ENCODE measurements at regions not wholly inside any gene's neighbourhood (a gene's known extent, or its start where the extent isn't known, plus 50 kb on each side); places are given as distances from the start of the nearest gene placed in this dataset.

DNA sequence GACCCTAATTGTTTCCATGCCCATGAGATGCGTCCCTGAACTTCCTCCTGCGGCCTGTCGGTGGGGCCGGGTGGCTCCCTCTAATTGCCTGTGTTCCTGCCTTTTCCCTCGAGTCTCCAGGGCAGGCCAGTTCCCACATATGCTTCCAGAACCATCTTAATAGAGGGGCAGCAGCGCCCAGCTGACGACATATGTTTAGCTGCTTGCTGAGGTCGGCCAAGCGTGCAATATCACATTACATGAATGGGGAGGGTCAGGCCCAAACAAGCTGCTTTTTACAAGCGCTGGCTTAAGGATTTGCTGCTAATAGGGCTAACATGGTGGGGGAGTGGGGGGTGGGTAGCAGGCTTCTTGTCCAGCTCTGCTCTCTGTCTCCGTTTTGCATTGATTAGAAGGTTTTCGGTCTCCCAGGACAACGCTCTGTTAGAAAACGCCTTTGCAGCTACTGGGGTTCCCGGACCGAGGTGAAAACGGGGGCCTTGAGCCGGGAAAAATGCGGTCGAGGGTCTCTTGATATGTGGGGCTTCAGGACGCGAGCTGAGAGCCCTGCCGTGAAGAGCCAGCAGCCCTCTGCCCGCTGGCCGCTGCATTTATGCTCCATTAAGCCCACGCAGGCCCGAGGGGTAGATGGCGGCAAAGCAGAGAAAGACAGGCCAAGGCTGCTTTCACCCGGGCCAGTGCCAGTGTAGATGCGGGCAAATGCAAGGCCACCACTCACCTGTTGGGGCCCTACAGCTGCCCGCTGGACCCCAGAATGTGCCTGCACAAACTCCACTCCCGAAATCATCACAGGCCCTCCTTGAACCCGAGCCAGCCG is 308.5 kb downstream of the BMP7 start:
- DNase-seq (ENCODE audit: low spot score), result no peak

GRCh38 chr20:56964901-56965300 is 301.5 kb downstream of the BMP7 start:
- no peak for DNase-seq (ENCODE audit: low spot score)

DNA sequence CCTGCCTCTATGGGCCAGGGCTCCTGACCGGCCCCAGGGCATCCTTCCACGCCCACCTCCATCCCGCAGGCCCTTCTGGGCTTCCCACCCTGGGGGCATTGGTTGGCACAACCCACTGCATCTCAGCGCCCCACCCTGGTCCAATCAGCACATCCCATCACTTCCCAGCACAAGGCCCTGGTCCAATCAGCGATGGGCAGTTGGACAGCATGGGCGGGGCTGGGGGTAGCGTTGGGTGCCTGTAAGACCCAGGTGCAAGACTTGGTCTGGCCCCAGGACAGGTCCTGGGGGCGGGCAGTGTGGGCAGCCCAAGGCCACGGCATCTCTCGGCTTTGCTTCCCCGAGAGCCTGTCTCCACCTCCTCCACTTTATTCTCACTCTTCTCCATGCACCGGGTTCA is 298.5 kb downstream of the BMP7 start:
- no peak for DNase-seq (ENCODE audit: low spot score)

DNA sequence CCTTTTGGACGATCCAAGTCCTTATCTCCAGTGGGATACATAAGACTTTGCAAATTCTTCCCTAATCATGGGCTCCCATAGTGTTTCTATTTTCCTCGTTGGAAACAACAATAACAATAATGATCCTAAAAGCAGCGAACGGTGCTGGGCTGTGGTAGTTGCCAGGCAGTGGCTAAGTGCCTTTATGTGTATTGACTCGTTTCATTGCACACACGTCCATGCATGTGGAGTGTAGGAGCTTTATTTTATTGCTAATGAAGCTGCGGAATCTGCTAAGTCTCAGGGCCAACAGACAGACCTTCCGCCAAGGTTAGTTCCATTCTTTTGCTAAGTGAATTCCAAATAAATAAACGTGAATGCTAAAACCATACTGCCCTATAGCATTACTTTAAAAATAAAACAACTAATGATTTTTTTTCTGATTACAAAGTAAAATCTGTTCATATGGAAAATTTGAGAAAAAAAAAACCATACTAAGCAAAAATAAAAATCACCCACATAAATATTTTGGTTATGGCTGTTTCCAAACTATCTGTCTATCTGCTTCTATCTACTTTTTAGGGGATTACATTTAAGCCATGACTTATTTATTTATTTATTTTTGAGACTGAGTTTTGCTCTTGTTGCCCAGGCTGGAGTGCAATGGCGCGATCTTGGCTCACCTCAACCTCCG is 297.9 kb downstream of the BMP7 start:
- no peak for DNase-seq (ENCODE audit: low spot score)

- peak; percentile 69 for DNase-seq (ENCODE audit: low spot score)
Measured at GRCh38 chr20:56974499-56975250, 291.8 kb downstream of the BMP7 start.

- no peak for DNase-seq (ENCODE audit: low spot score)
Measured at GRCh38 chr20:56975838-56976237, 290.6 kb downstream of the BMP7 start.

GRCh38 chr20:56976336-56976735 is 290.1 kb downstream of the BMP7 start:
- no peak for DNase-seq (ENCODE audit: low spot score)

DNA sequence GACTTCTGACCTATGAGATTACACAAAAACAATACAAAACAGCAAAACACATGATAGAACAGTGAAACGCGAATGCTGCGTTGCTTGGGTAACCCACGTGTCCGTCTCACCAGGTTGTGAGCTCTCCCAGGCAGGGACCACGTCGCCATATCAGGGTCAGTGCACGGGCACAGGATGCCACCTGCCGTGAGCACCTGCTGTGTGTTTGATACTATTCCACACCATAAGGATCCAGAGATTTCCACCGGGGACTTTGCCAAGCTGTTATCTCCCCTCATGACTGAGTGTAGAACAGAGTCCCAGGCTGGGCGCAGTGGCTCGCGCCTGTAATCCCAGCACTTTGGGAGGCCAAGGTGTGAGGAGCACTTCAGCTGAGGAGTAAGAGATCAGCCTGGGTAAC is 288.0 kb downstream of the BMP7 start:
- DNase-seq (ENCODE audit: low spot score), result no peak

GRCh38 chr20:56979125-56979524 is 287.3 kb downstream of the BMP7 start:
- DNase-seq (ENCODE audit: low spot score), result no peak

GRCh38 chr20:56981301-56981700 is 285.1 kb downstream of the BMP7 start:
- DNase-seq (ENCODE audit: low spot score), result no peak

- no peak for DNase-seq (ENCODE audit: low spot score)
Measured at GRCh38 chr20:56983813-56984212, 282.6 kb downstream of the BMP7 start.

GRCh38 chr20:56985066-56985685 is 281.3 kb downstream of the BMP7 start:
- DNase-seq (ENCODE audit: low spot score), result no peak

DNA sequence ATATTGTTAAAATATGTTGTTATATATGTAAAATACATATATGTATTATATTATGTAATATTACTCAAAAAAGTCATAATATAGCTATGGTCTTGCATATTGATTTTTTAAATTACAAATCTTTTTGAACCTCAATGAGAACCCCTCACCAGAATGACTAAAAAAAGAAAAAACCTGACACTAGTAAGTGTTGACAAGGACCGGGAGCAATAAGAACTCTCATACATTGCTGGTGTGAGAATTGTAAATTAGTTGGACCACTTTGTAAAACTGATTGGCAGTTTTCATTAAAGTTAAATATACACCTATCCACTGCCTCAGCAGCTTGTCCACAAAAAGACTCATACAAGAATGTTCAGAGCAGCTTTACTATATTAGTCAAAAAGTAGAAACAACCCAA is 280.0 kb downstream of the BMP7 start:
- no peak for DNase-seq (ENCODE audit: low spot score)

DNA sequence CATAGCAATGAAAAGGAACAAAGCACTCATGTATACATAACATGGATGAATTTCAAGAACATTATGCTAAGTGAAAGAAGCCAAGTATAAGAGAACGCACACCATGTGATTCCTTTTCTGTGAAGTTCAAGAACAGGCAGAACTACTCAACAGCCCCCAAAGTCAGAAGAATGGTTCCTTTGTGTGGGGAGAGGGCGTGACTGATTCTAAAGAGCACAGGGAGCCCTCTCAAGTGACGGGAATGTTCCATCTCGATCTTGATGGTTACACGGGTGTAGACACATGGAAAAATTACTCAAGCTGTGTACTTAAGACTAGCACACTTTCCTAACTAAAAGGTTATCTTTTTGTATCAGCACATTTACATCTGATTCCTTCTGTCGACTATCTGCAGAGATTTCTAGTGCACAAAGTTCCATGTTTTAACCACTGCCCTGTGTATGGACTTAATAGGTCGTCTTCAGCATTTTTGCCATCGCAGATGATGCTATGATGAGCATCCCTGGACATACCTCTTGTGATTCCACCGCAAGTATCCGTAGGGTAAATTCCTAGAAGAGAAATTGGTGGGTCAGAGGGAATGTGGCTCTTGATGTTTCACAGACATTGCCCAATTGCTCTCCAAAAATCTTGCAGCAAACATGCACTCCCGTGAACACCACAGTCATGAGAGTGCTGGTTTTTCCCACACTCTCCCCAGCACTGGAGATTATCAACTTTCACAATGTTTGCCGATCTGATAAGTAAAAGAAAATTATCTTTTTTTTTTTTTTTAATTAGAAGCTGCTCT is 279.3 kb downstream of the BMP7 start:
- no peak for DNase-seq (ENCODE audit: low spot score)

- DNase-seq (ENCODE audit: low spot score), result no peak
Measured at GRCh38 chr20:56987986-56988385, 278.5 kb downstream of the BMP7 start.

DNA sequence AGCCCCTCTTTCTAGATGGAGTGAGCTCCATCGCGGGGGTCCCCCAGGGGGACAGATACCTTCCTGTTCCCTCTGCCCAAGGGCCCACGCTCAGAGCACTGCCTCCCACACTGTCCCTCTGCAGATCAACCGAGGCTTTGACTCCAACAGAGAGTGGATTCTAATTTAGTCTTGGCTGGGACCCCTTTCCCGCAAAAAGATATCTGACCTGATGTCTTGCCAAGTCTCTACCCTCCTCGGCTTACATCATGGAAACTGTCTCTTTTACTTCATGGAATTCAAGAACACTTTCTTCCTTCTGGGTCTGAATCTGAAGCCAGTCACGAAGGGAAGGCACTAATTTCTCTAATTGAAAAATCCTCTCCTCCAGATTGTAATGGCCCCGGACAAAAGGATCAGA is 278.0 kb downstream of the BMP7 start:
- DNase-seq (ENCODE audit: low spot score), result no peak

- no peak for DNase-seq (ENCODE audit: low spot score)
Measured at GRCh38 chr20:56989516-56989915, 276.9 kb downstream of the BMP7 start.

DNA sequence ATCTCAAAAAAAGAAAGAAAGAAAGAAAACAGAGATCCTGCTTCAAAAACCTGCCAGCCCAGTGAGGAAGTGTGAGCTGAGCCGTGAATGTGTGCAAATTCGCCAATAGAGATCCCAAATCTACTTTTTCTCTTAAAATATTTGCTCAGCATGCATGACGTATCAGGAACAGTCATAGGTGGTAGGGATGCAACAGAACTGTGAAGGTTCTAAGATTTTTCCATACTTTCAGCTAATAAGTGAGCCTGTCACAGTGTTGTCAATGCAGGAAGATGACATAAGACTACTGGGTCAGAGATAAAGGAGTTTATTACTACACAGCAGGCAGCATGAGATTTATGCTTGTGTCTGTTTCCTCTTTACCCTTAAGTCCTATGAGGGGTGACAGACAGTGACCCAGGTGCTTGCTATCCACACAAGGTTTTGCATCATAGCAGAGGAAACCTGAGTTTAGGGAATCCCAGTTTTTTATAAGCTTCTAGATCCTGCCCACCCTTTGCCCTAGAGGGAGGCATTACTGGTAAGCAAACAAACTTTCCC is 273.4 kb downstream of the BMP7 start:
- DNase-seq (ENCODE audit: low spot score), result no peak

GRCh38 chr20:56994006-56994405 is 272.4 kb downstream of the BMP7 start:
- no peak for DNase-seq (ENCODE audit: low spot score)

DNA sequence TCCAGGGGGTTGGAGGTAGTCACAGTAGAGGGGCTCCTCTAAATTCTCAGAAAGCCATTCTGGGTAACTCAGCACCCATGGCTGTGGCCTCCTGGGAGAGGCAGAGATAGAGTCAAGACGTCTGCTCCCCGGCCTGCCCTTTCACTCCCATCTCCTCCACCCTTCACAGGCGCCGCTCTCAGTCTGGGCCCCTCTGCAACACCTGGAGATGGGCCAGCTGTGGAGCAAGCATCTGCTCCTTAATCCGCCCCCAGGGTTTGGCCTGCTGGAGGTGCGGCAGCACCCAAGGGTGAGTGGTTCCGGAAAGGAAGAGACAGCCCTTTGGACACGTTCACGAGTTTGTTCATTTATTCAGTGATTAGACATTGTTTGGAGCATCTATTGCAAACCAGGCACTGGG is 271.3 kb downstream of the BMP7 start:
- DNase-seq (ENCODE audit: low spot score), result no peak

GRCh38 chr20:56995635-56996075 is 270.8 kb downstream of the BMP7 start:
- no peak for DNase-seq (ENCODE audit: low spot score)

All from SW480 (cell line).